HEK293 (cell line): ENCODE measurements at regions not wholly inside any gene's neighbourhood (a gene's known extent, or its start where the extent isn't known, plus 50 kb on each side); places are given as distances from the start of the nearest gene placed in this dataset.

Experiments
- CTCF ChIA-PET: fragments of 350-600 bp; formaldehyde crosslinking; extraction: SDS; loops from one replicate; lab custom pipeline; 2021; ENCODE audit warnings: antibody characterized with exemption; lab: Yijun Ruan, JAX
- POLR2A ChIA-PET: fragments of 300-600 bp; formaldehyde crosslinking; extraction: SDS; loops from one replicate; lab custom pipeline; 2020; ENCODE audit warnings: antibody characterized with exemption, inconsistent platforms; lab: Yijun Ruan, JAX
- H3K27ac ChIP-seq: fragments of 200-500 bp; sonication (Bioruptor generic); 2 replicates; pipeline ENCODE4 v1.5.1; 2014; ENCODE audit warnings: low read depth, low read length, control low read depth, inconsistent platforms; ENCODE audit errors: extremely low read depth
- H3K36me3 ChIP-seq, 2 experiments: fragments of 200-500 bp in 1 of 2; sonication (Bioruptor generic) in 1 of 2; 1 replicate in 1 of 2; 2 replicates in 1 of 2; pipeline ENCODE4 v1.5.1; 2014 to 2017; ENCODE audit warnings: inconsistent platforms in 2 of 2, low read length in 2 of 2; ENCODE audit not compliant: control insufficient read depth in 2 of 2, insufficient read depth in 1 of 2
- H3K4me1 ChIP-seq: fragments of 200-500 bp; sonication (Bioruptor generic); 2 replicates; pipeline ENCODE4 v1.5.1; 2014; ENCODE audit warnings: mild to moderate bottlenecking, low read length, inconsistent platforms; ENCODE audit not compliant: control insufficient read depth, insufficient read depth
- H3K4me3 ChIP-seq: 2 replicates; pipeline ENCODE4 v1.5.1; 2011; ENCODE audit warnings: low read depth, mild to moderate bottlenecking, control low read depth, low read length, moderate library complexity
- H3K9me3 ChIP-seq: fragments of 200-500 bp; sonication (Bioruptor generic); 2 replicates; pipeline ENCODE4 v1.5.1; 2014; ENCODE audit warnings: low read depth, low read length, inconsistent platforms; ENCODE audit not compliant: control insufficient read depth, insufficient read depth
- GFI1B ChIP-seq: fragments of 450-650 bp; formaldehyde crosslinking; IDR thresholded peaks from 2 replicates; pipeline ENCODE4 v1.5.1; 2016; ENCODE audit warnings: missing biosample characterization, missing genetic modification characterization
- MYNN ChIP-seq: fragments of 450-650 bp; formaldehyde crosslinking; IDR thresholded peaks from 2 replicates; pipeline ENCODE4 v1.5.1; 2016; ENCODE audit warnings: missing biosample characterization, missing genetic modification characterization, borderline replicate concordance
- PRDM1 ChIP-seq: fragments of 450-650 bp; formaldehyde crosslinking; IDR thresholded peaks from 2 replicates; pipeline ENCODE4; 2016; ENCODE audit warnings: missing biosample characterization, missing genetic modification characterization
- PRDM10 ChIP-seq: fragments of 450-650 bp; formaldehyde crosslinking; IDR thresholded peaks from 2 replicates; pipeline ENCODE4 v1.5.1; 2016; ENCODE audit warnings: missing biosample characterization, missing genetic modification characterization
- RBAK ChIP-seq: fragments of 450-650 bp; formaldehyde crosslinking; IDR thresholded peaks from 2 replicates; pipeline ENCODE4 v1.5.1; 2016; ENCODE audit warnings: missing biosample characterization, missing genetic modification characterization
- ZFP37 ChIP-seq: fragments of 450-650 bp; formaldehyde crosslinking; IDR thresholded peaks from 2 replicates; pipeline ENCODE4 v1.5.1; 2016; ENCODE audit warnings: missing biosample characterization, missing genetic modification characterization
- ZNF112 ChIP-seq: fragments of 450-650 bp; formaldehyde crosslinking; IDR thresholded peaks from 2 replicates; pipeline ENCODE4 v1.5.0; 2017; ENCODE audit warnings: missing biosample characterization, missing genetic modification characterization
- ZNF138 ChIP-seq: fragments of 450-650 bp; formaldehyde crosslinking; IDR thresholded peaks from 2 replicates; pipeline ENCODE4 v1.5.1; 2016; ENCODE audit warnings: missing biosample characterization, missing genetic modification characterization, borderline replicate concordance
- ZNF174 ChIP-seq: fragments of 450-650 bp; formaldehyde crosslinking; IDR thresholded peaks from 2 replicates; pipeline ENCODE4 v1.5.0; 2017; ENCODE audit warnings: missing biosample characterization, mild to moderate bottlenecking, missing genetic modification characterization
- ZNF175 ChIP-seq: fragments of 450-650 bp; formaldehyde crosslinking; IDR thresholded peaks from 2 replicates; pipeline ENCODE4 v1.5.1; 2016; ENCODE audit warnings: missing biosample characterization, missing genetic modification characterization
- ZNF280C ChIP-seq: fragments of 450-650 bp; formaldehyde crosslinking; IDR thresholded peaks from 2 replicates; pipeline ENCODE4 v1.5.1; 2016; ENCODE audit warnings: missing biosample characterization, missing genetic modification characterization
- ZNF302 ChIP-seq: fragments of 450-650 bp; formaldehyde crosslinking; IDR thresholded peaks from 2 replicates; pipeline ENCODE4 v1.5.1; 2016; ENCODE audit warnings: missing biosample characterization, missing genetic modification characterization, low read depth
- ZNF416 ChIP-seq: fragments of 450-650 bp; formaldehyde crosslinking; IDR thresholded peaks from 2 replicates; pipeline ENCODE4 v1.5.1; 2016; ENCODE audit warnings: missing biosample characterization, missing genetic modification characterization
- ZNF560 ChIP-seq: fragments of 450-650 bp; formaldehyde crosslinking; IDR thresholded peaks from 2 replicates; pipeline ENCODE4 v1.5.1; 2017; ENCODE audit warnings: missing biosample characterization, missing genetic modification characterization, borderline replicate concordance
- ZNF747 ChIP-seq: fragments of 450-650 bp; formaldehyde crosslinking; IDR thresholded peaks from 2 replicates; pipeline ENCODE4 v1.5.1; 2016; ENCODE audit warnings: missing biosample characterization, missing genetic modification characterization
- TF ChIP-seq, protein P1 (sequence below): fragments of 450-650 bp; formaldehyde crosslinking; IDR thresholded peaks from 2 replicates; pipeline ENCODE4 v1.5.1; 2016; ENCODE audit warnings: missing biosample characterization, missing genetic modification characterization
- TF ChIP-seq, protein P2 (sequence below): fragments of 450-650 bp; formaldehyde crosslinking; IDR thresholded peaks from 2 replicates; pipeline ENCODE4 v1.5.1; 2017; ENCODE audit warnings: missing biosample characterization, missing genetic modification characterization
- TF ChIP-seq, protein P3 (sequence below): fragments of 450-650 bp; formaldehyde crosslinking; IDR thresholded peaks from 2 replicates; pipeline ENCODE4 v1.5.1; 2016; ENCODE audit warnings: missing biosample characterization, missing genetic modification characterization
- TF ChIP-seq, protein P4 (sequence below): fragments of 450-650 bp; formaldehyde crosslinking; IDR thresholded peaks from 2 replicates; pipeline ENCODE4 v1.5.1; 2016; ENCODE audit warnings: missing biosample characterization, missing genetic modification characterization

GRCh38 chr2:196435189-196435588 lies 204.3 kb upstream of the CCDC150 start:
- ChIA-PET POLR2A (no interaction called here), CTCF (interaction anchor here (1.2 kb wide), 1 partner anchor 18 kb away, joined by 3 read pairs; no protein-coding TSS in a partner anchor)
- H3K36me3 ChIP-seq: no peaks in the 10 kb centered on the region
- TF ChIP-seq ZNF138 (tag by site-specific recombination): no peak
- TF ChIP-seq RBAK (tag by site-specific recombination): no peak
- no peak for TF ChIP-seq ZNF416 (tag by site-specific recombination)
- no peak for TF ChIP-seq ZNF175
- H3K4me1 ChIP-seq: no peaks in the 10 kb centered on the region
- H3K27ac ChIP-seq: no peak overlapping the region
- no peak overlapping the region for H3K4me3 ChIP-seq
- no peaks in the 10 kb centered on the region for H3K9me3 ChIP-seq

- Histone ChIP-seq H3K27ac (no peak overlapping the region), H3K9me3 (no peaks in the 10 kb centered on the region), H3K4me1 (no peaks in the 10 kb centered on the region), H3K36me3 (no peaks in the 10 kb centered on the region), H3K4me3 (no peak overlapping the region)
- TF ChIP-seq MYNN (no peak), ZNF747 (tag by site-specific recombination) (no peak), PRDM1 (tag by site-specific recombination) (no peak), ZNF302 (no peak)
- TF ChIP-seq, protein P1, sequence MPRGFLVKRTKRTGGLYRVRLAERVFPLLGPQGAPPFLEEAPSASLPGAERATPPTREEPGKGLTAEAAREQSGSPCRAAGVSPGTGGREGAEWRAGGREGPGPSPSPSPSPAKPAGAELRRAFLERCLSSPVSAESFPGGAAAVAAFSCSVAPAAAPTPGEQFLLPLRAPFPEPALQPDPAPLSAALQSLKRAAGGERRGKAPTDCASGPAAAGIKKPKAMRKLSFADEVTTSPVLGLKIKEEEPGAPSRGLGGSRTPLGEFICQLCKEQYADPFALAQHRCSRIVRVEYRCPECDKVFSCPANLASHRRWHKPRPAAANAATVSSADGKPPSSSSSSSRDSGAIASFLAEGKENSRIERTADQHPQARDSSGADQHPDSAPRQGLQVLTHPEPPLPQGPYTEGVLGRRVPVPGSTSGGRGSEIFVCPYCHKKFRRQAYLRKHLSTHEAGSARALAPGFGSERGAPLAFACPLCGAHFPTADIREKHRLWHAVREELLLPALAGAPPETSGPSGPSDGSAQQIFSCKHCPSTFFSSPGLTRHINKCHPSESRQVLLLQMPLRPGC (tag by site-specific recombination): no peak
- TF ChIP-seq, protein P2, sequence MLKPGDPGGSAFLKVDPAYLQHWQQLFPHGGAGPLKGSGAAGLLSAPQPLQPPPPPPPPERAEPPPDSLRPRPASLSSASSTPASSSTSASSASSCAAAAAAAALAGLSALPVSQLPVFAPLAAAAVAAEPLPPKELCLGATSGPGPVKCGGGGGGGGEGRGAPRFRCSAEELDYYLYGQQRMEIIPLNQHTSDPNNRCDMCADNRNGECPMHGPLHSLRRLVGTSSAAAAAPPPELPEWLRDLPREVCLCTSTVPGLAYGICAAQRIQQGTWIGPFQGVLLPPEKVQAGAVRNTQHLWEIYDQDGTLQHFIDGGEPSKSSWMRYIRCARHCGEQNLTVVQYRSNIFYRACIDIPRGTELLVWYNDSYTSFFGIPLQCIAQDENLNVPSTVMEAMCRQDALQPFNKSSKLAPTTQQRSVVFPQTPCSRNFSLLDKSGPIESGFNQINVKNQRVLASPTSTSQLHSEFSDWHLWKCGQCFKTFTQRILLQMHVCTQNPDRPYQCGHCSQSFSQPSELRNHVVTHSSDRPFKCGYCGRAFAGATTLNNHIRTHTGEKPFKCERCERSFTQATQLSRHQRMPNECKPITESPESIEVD (tag by site-specific recombination): no peak
- TF ChIP-seq, protein P3, sequence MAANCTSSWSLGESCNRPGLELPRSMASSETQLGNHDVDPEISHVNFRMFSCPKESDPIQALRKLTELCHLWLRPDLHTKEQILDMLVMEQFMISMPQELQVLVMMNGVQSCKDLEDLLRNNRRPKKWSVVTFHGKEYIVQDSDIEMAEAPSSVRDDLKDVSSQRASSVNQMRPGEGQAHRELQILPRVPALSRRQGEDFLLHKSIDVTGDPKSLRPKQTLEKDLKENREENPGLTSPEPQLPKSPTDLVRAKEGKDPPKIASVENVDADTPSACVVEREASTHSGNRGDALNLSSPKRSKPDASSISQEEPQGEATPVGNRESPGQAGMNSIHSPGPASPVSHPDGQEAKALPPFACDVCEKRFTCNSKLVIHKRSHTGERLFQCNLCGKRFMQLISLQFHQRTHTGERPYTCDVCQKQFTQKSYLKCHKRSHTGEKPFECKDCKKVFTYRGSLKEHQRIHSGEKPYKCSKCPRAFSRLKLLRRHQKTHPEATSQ (tag by site-specific recombination): no peak
- TF ChIP-seq, protein P4, sequence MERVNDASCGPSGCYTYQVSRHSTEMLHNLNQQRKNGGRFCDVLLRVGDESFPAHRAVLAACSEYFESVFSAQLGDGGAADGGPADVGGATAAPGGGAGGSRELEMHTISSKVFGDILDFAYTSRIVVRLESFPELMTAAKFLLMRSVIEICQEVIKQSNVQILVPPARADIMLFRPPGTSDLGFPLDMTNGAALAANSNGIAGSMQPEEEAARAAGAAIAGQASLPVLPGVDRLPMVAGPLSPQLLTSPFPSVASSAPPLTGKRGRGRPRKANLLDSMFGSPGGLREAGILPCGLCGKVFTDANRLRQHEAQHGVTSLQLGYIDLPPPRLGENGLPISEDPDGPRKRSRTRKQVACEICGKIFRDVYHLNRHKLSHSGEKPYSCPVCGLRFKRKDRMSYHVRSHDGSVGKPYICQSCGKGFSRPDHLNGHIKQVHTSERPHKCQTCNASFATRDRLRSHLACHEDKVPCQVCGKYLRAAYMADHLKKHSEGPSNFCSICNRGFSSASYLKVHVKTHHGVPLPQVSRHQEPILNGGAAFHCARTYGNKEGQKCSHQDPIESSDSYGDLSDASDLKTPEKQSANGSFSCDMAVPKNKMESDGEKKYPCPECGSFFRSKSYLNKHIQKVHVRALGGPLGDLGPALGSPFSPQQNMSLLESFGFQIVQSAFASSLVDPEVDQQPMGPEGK (tag by site-specific recombination): no peak
- ChIA-PET POLR2A (no interaction called here), CTCF (no interaction called here)
Measured at GRCh38 chr2:196437626-196438025, 201.9 kb upstream of the CCDC150 start.

DNA sequence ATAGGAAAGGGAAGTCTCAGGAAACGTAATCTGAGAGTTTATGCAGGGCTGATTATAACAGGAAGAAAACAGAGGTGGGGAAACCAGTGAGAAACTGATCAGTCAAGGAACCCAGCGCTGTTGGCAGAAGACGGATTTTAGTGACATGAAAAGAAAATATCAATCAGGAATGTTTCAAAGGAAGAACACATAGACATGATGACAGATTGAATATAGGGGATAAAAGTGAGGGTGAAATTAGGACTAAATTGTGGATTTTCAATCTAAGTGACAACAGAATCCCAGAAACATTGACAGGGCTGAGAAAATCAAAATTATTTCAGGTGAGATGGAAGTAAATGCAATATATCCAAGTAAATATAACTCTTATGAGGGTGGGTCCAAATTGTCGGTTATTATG lies 199.8 kb upstream of the CCDC150 start:
- CTCF ChIA-PET: interaction anchor here (0.8 kb wide), 1 partner anchor 15 kb away, joined by 3 read pairs; no protein-coding TSS in a partner anchor
- Histone ChIP-seq H3K4me3 (no peak overlapping the region), H3K4me1 (no peaks in the 10 kb centered on the region), H3K9me3 (no peaks in the 10 kb centered on the region), H3K27ac (no peak overlapping the region), H3K36me3 (no peaks in the 10 kb centered on the region)
- POLR2A ChIA-PET: no interaction called here
- TF ChIP-seq ZNF560 (tag by site-specific recombination) (no peak), PRDM10 (tag by site-specific recombination) (no peak), RBAK (tag by site-specific recombination) (no peak), ZNF174 (tag by site-specific recombination) (no peak), ZFP37 (tag by site-specific recombination) (no peak), ZNF175 (no peak), GFI1B (tag by site-specific recombination) (no peak), ZNF280C (tag by site-specific recombination) (no peak), ZNF112 (no peak)
